ENCODE measurements at regions not wholly inside any gene's neighbourhood (a gene's known extent, or its start where the extent isn't known, plus 50 kb on each side); places are given as distances from the start of the nearest gene placed in this dataset.

GRCh38 chr4:186917136-186917535 lies 193.5 kb upstream of the FAT1 start:
- TF ChIP-seq, protein P1, sequence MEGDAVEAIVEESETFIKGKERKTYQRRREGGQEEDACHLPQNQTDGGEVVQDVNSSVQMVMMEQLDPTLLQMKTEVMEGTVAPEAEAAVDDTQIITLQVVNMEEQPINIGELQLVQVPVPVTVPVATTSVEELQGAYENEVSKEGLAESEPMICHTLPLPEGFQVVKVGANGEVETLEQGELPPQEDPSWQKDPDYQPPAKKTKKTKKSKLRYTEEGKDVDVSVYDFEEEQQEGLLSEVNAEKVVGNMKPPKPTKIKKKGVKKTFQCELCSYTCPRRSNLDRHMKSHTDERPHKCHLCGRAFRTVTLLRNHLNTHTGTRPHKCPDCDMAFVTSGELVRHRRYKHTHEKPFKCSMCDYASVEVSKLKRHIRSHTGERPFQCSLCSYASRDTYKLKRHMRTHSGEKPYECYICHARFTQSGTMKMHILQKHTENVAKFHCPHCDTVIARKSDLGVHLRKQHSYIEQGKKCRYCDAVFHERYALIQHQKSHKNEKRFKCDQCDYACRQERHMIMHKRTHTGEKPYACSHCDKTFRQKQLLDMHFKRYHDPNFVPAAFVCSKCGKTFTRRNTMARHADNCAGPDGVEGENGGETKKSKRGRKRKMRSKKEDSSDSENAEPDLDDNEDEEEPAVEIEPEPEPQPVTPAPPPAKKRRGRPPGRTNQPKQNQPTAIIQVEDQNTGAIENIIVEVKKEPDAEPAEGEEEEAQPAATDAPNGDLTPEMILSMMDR (IDR thresholded peaks at IDR 0.05): no peak
- no peak for TF ChIP-seq POLR2A (IDR thresholded peaks at IDR 0.05)
